GM12872 (cell line): ENCODE measurements at regions not wholly inside any gene's neighbourhood (a gene's known extent, or its start where the extent isn't known, plus 50 kb on each side); places are given as distances from the start of the nearest gene placed in this dataset.

Source experiments
- CTCF ChIP-seq: IDR thresholded peaks from 3 replicates; pipeline ENCODE4 v1.5.1; 2011; ENCODE audit warnings: low read depth, mild to moderate bottlenecking, low read length, moderate library complexity; ENCODE audit not compliant: insufficient read depth

- no peak for TF ChIP-seq CTCF
Observed at GRCh38 chr10:76740514-76740913, 897.1 kb downstream of the KCNMA1 start.

- no peak for TF ChIP-seq CTCF
Observed at GRCh38 chr10:76738991-76739390, 898.6 kb downstream of the KCNMA1 start.

- no peak for TF ChIP-seq CTCF
Observed at GRCh38 chr10:76736815-76737618, 900.6 kb downstream of the KCNMA1 start.

GRCh38 chr10:76736392-76736791 lies 901.2 kb downstream of the KCNMA1 start:
- no peak for TF ChIP-seq CTCF

GRCh38 chr10:76735866-76736265 lies 901.7 kb downstream of the KCNMA1 start:
- TF ChIP-seq CTCF: no peak

- no peak for TF ChIP-seq CTCF
Observed at GRCh38 chr10:76733441-76733936, 904.1 kb downstream of the KCNMA1 start.

GRCh38 chr10:76732306-76732705 lies 905.3 kb downstream of the KCNMA1 start:
- TF ChIP-seq CTCF: no peak
